ENCODE measurements at regions not wholly inside any gene's neighbourhood (a gene's known extent, or its start where the extent isn't known, plus 50 kb on each side); places are given as distances from the start of the nearest gene placed in this dataset.

DNA sequence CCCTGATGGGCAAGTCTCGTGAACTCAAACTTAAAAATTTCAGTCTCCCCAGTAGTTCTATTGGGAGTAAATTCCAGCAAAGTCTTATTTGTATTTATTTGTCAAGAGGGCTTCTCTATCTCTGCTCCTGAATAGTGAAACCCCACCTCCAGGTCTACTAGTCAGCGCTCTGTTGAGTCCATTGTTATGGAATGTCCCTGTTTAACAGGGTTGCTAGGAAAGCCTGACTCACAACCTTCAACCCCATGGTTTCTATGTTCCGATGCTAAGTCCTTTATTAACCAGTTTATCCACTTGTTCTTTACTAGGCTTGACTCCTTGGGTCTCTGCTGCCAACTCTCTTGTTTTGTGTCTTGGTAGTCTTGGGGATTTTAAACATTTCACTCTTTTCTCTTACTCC, 250.7 kb upstream of the MYOCD start:
- DNase-seq (ENCODE audit: low read depth, low spot score) = no peak
- H3K4me3 ChIP-seq (ENCODE audit: low read length) = no peak overlapping the region

GRCh38 chr17:12421077-12421476, 244.6 kb upstream of the MYOCD start:
- no peak for DNase-seq (ENCODE audit: low read depth, low spot score)

GRCh38 chr17:12421646-12422306, 243.9 kb upstream of the MYOCD start:
- no peak for DNase-seq (ENCODE audit: low read depth, low spot score)
- no peak overlapping the region for H3K4me3 ChIP-seq (ENCODE audit: low read length)

More at GRCh38 chr17:12421077-12421476, 244.6 kb upstream of the MYOCD start:
- H3K4me3 ChIP-seq (ENCODE audit: low read length) = no peak overlapping the region

DNA sequence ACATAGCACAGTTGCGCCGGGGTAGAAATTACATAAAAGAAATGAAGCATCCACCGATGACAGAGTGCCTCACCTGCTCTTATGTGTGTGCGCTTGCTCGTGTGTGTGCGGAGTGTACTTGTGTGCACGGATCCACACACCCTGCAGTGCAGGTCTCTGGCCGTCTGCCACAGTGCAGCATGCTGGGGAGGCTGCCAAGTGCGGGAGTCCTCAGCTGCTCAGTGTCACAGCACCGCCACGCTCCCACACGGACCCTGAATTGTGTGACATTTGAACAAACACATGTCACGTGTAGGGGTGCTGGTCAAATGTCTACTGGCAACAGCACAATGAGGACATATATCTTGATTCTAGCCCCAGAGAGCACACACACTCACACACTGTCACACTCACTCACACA, 243.0 kb upstream of the MYOCD start:
- no peak overlapping the region for H3K4me3 ChIP-seq (ENCODE audit: low read length)
- no peak for DNase-seq (ENCODE audit: low read depth, low spot score)

GRCh38 chr17:12423337-12423736, 242.4 kb upstream of the MYOCD start:
- H3K4me3 ChIP-seq (ENCODE audit: low read length) = no peak overlapping the region
- DNase-seq (ENCODE audit: low read depth, low spot score) = no peak

- H3K4me3 ChIP-seq (ENCODE audit: low read length) = no peak overlapping the region
- DNase-seq (ENCODE audit: low read depth, low spot score) = no peak
Observed at GRCh38 chr17:12429116-12429515, 236.6 kb upstream of the MYOCD start.

- no peak overlapping the region for H3K4me3 ChIP-seq (ENCODE audit: low read length)
- no peak for DNase-seq (ENCODE audit: low read depth, low spot score)
Observed at GRCh38 chr17:12431188-12431587, 234.5 kb upstream of the MYOCD start.

DNA sequence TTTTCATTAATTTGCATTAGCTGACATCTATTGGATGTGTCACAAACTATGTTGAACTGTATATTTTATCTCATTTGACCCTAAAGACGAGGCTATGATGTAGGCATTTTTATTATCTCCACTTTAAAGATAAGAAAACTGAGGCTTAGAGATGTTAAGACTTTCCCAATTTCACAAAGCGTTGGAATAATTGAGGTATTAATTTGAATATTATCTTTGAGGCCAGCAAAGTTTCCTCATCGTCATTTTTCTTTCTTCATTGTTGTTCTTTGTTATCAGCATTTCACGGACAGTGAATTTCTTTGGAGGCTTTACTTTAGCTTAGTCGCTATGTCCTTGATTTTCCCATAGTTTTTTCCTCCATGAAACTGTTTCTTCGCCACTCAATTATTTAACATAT, 227.5 kb upstream of the MYOCD start:
- DNase-seq (ENCODE audit: low read depth, low spot score) = no peak
- no peak overlapping the region for H3K4me3 ChIP-seq (ENCODE audit: low read length)

DNA sequence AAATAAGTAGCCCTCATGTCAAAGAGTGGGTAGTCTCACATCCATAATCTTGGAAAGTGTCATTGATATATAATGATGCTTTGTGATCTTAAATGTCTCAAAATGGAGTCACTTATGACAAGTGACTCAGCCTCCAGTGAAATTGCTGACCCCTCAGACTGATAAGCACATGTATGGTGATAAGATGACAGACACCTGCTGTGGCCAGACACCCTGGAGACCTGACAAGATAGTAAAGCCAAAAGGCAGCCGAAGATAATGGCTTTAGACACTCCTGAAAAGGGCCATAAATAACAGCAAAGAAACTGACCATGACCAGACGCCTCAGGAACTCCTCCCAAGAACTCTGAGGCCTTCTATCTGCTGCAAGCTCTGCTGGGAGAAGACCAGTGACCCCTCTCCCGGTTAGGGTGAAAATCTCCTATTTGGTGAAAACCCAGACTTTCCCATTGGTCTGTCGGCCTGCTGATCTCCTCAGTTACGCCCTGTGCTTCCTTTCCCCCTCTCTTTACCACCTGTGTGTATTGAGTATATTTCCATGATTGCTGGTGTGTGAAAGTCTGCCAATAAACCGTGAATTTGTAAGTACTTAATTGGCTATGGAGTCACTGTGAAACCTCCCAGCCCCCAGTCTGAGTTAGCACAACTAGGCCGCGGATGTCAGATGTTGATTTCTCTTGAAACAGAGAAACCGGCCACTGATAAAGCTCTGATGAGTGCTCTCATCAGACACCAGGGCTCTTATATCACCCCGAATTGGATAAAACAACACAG, 226.7 kb upstream of the MYOCD start:
- no peak for DNase-seq (ENCODE audit: low read depth, low spot score)
- H3K4me3 ChIP-seq (ENCODE audit: low read length) = no peak overlapping the region

DNA sequence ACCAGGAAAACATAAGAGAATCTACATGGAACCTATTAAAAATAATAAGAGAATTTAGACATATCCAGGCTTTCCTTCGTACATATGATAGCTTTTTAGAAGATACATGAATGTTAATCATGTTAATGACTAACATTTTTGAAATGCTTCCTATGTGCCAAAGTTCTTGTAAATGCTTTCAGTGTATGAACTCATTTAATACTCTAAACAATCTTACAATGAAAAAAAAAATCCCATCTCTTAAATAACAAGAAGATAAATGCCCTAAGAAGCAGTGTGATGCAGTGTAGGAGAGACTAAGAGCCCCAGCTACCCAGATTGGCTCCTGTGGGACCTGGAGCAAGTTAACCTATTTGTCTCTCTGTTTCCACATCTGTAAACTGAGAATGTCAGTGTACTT, 220.4 kb upstream of the MYOCD start:
- no peak overlapping the region for H3K4me3 ChIP-seq (ENCODE audit: low read length)
- no peak for DNase-seq (ENCODE audit: low read depth, low spot score)

- DNase-seq (ENCODE audit: low read depth, low spot score) = no peak
- H3K4me3 ChIP-seq (ENCODE audit: low read length) = no peak overlapping the region
Observed at GRCh38 chr17:12457493-12457892, 208.2 kb upstream of the MYOCD start.

- DNase-seq (ENCODE audit: low read depth, low spot score) = no peak
- H3K4me3 ChIP-seq (ENCODE audit: low read length) = no peak overlapping the region
Observed at GRCh38 chr17:12459736-12460135, 206.0 kb upstream of the MYOCD start.

DNA sequence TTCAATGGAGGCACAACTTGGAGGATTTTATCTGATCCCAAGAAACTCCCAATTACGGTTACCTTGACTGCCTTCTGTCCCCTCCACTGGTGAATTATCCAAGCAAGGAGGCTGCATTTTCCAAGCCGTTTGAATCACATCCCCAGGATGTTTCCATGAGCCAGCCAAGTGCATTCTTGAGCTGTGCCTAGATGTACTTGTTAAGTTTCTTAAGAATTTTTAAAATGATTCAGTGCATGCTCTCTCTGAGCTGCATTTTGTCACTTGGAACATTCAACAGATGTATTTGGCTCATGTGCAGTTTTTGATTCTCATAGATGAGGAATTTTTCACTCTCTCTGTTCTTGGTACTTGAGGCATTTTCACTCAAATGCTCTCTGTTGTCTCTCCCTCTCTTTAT, 202.6 kb upstream of the MYOCD start:
- no peak for DNase-seq (ENCODE audit: low read depth, low spot score)
- no peak overlapping the region for H3K4me3 ChIP-seq (ENCODE audit: low read length)

- H3K4me3 ChIP-seq (ENCODE audit: low read length) = no peak overlapping the region
- no peak for DNase-seq (ENCODE audit: low read depth, low spot score)
Observed at GRCh38 chr17:12472252-12473173, 193.2 kb upstream of the MYOCD start.

DNA sequence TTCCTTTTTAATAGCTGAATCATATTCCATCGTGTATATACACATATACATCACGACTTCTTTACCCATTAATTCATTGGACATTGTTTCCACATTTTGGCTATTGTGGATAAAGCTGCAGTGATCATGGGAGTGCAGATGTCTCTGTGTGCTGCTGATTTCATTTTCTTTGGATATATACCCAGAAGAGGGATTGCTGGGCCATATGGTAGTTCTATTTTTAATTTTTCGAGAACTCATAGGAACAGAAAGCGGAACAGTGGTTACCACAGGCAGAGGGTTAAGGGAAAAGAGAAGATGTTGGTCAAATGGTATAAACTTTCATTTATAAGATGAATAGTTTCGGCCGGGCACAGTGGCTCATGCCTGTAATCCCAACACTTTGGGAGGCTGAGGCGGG, 187.4 kb upstream of the MYOCD start:
- H3K4me3 ChIP-seq (ENCODE audit: low read length) = no peak overlapping the region
- DNase-seq (ENCODE audit: low read depth, low spot score) = no peak

- DNase-seq (ENCODE audit: low read depth, low spot score) = no peak
- no peak overlapping the region for H3K4me3 ChIP-seq (ENCODE audit: low read length)
Observed at GRCh38 chr17:12485361-12485906, 180.3 kb upstream of the MYOCD start.

GRCh38 chr17:12489325-12489724, 176.4 kb upstream of the MYOCD start:
- H3K4me3 ChIP-seq (ENCODE audit: low read length) = no peak overlapping the region
- no peak for DNase-seq (ENCODE audit: low read depth, low spot score)

DNA sequence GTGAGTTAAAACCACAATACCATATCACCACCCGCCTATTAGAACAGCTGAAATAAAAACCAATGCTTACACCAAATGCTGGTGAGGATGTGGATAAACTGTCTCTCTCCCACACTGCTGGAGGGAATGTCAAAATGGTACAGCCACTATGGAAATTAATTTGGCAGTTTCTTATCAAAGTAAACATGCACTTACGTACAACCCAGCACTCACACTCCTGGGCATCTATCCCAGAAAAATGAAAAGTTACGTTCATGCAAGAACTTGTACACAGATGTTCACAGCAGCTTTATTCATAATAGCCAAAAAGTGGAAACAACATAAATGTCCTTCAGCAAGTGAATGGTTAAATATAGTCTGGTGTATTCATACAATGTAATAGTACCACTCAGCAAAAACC, 173.2 kb upstream of the MYOCD start:
- no peak overlapping the region for H3K4me3 ChIP-seq (ENCODE audit: low read length)
- DNase-seq (ENCODE audit: low read depth, low spot score) = no peak

DNA sequence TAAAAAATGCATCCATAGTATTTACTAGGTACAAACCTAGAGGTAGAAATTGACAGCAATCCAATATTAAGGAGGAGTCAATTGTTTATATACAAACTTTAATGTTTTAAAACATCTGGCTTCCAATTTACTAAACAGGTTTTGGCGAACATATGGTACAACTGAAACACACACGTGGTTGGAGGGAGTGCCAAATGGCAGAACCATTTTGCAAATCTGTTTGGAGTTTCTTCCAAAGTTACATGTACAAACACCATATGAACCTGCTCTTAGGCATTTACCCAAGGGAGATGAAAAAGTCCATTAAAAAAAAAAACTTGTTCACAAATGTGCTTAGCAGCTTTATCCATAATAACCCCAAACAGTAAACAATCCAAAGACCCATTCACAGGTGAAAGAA, 159.8 kb upstream of the MYOCD start:
- H3K4me3 ChIP-seq (ENCODE audit: low read length) = no peak overlapping the region
- no peak for DNase-seq (ENCODE audit: low read depth, low spot score)

Measured in Jurkat, Clone E6-1 (cell line).